H1 (cell line): ENCODE measurements at regions not wholly inside any gene's neighbourhood (a gene's known extent, or its start where the extent isn't known, plus 50 kb on each side); places are given as distances from the start of the nearest gene placed in this dataset.

Experiments
- CTCF ChIA-PET: fragments of 300-600 bp; sonication (Branson Sonifier 250); formaldehyde crosslinking; loops from one replicate; lab custom pipeline; 2021; ENCODE audit not compliant: partially characterized antibody; lab: Charles Lee
- POLR2A ChIA-PET: fragments of 300-600 bp; sonication (Branson Sonifier 250); formaldehyde crosslinking; loops from one replicate; lab custom pipeline; 2021; ENCODE audit warnings: inconsistent platforms; ENCODE audit not compliant: partially characterized antibody; lab: Charles Lee
- DNase-seq, 2 experiments: peaks; one replicate each; pipeline versions ENCODE4 v3.0.0 to v3.0.0-alpha.2; 2010 to 2022; ENCODE audit warnings: low spot score in 2 of 2, low read depth in 1 of 2, mixed read lengths in 1 of 2
- FAIRE-seq: peaks from 2 replicates; lab custom pipeline; 2011; peaks lifted over from hg19 to GRCh38; lab: Jason Lieb, UNC
- H2AFZ ChIP-seq: 2 replicates; pipeline ENCODE4 v1.8.1; 2012; ENCODE audit warnings: low read length, inconsistent platforms
- H2AK5ac ChIP-seq: 2 replicates; pipeline ENCODE4 v1.6.1; 2013; ENCODE audit warnings: low read depth, low read length
- H2BK120ac ChIP-seq: replicated peaks from 2 replicates; pipeline ENCODE3; 2013; ENCODE audit warnings: low read depth, low read length, inconsistent platforms
- H2BK12ac ChIP-seq: 2 replicates; pipeline ENCODE4 v1.6.1; 2013; ENCODE audit warnings: low read depth, low read length
- H2BK15ac ChIP-seq: 2 replicates; pipeline ENCODE4 v1.6.1; 2013; ENCODE audit warnings: low read length
- H2BK20ac ChIP-seq: 2 replicates; pipeline ENCODE4 v1.6.1; 2013; ENCODE audit warnings: low read length
- H2BK5ac ChIP-seq: 2 replicates; pipeline ENCODE4 v1.6.1; 2013; ENCODE audit warnings: low read depth, low read length
- H3K14ac ChIP-seq: 2 replicates; pipeline ENCODE4 v1.6.1; 2013; ENCODE audit warnings: inconsistent platforms; ENCODE audit not compliant: insufficient read length
- H3K18ac ChIP-seq: 2 replicates; pipeline ENCODE4 v1.6.1; 2013; ENCODE audit warnings: low read length; ENCODE audit errors: extremely low read depth
- H3K23ac ChIP-seq: 2 replicates; pipeline ENCODE4 v1.6.1; 2013; ENCODE audit warnings: inconsistent platforms; ENCODE audit not compliant: insufficient read length
- H3K23me2 ChIP-seq: 2 replicates; pipeline ENCODE4 v1.6.1; 2013; ENCODE audit warnings: low read depth, low read length
- H3K27ac ChIP-seq: 2 replicates; pipeline ENCODE4 v1.6.1; 2011; ENCODE audit warnings: low read depth, low read length, inconsistent platforms
- H3K27me3 ChIP-seq, 4 experiments: replicated peaks in 1 of 4; 1 replicate in 1 of 4; 2 replicates in 3 of 4; pipeline versions ENCODE4 v1.6.1 to v1.8.1; 2011 to 2013; ENCODE audit warnings: low read length in 3 of 4, mild to moderate bottlenecking in 3 of 4, inconsistent platforms in 2 of 4, mixed read lengths in 2 of 4, moderate library complexity in 1 of 4; ENCODE audit not compliant: control insufficient read depth in 3 of 4, insufficient read depth in 3 of 4; ENCODE audit errors: extremely low read depth in 1 of 4
- H3K36me3 ChIP-seq, 4 experiments: 2 replicates each; pipeline versions ENCODE4 v1.6.1 to v1.8.1; 2011 to 2013; ENCODE audit warnings: mild to moderate bottlenecking in 4 of 4, low read length in 3 of 4, moderate library complexity in 2 of 4, control low read depth in 1 of 4, inconsistent platforms in 1 of 4; ENCODE audit not compliant: insufficient read depth in 4 of 4, control insufficient read depth in 2 of 4
- H3K4ac ChIP-seq: replicated peaks from 2 replicates; pipeline ENCODE3; 2013; ENCODE audit warnings: low read length, low read depth, mixed read lengths, inconsistent platforms; ENCODE audit not compliant: insufficient read length
- H3K4me1 ChIP-seq, 4 experiments: replicated peaks in 1 of 4; 1 replicate in 1 of 4; 2 replicates in 3 of 4; pipeline versions ENCODE4 v1.6.1 to v1.8.1; 2011 to 2013; ENCODE audit warnings: low read length in 3 of 4, inconsistent platforms in 2 of 4, mixed read lengths in 1 of 4; ENCODE audit not compliant: insufficient read depth in 4 of 4, control insufficient read depth in 3 of 4
- H3K4me2 ChIP-seq, 2 experiments: 2 replicates each; pipeline versions ENCODE4 v1.6.1 to v1.8.1; 2011 to 2013; ENCODE audit warnings: low read depth in 2 of 2, low read length in 2 of 2, control low read depth in 1 of 2, inconsistent platforms in 1 of 2, mild to moderate bottlenecking in 1 of 2; ENCODE audit not compliant: insufficient read depth in 1 of 2
- H3K4me3 ChIP-seq, 4 experiments: fragments of 200-600, 300-600 bp in 1 of 4; sonication (generic), shearing (Covaris generic), sonication (Bioruptor Twin) in 1 of 4; 2 replicates each; pipeline versions ENCODE4 v1.5.1 to v1.8.1; 2011 to 2016; ENCODE audit warnings: low read length in 4 of 4, low read depth in 3 of 4, control low read depth in 2 of 4, inconsistent platforms in 2 of 4, mild to moderate bottlenecking in 2 of 4, mixed read lengths in 1 of 4, moderate library complexity in 1 of 4; ENCODE audit not compliant: insufficient read depth in 2 of 4; ENCODE audit errors: extremely low read depth in 1 of 4
- H3K56ac ChIP-seq: replicated peaks from 2 replicates; pipeline ENCODE3; 2013; ENCODE audit warnings: low read depth, mild to moderate bottlenecking, mixed read lengths, low read length, inconsistent platforms; ENCODE audit not compliant: insufficient read length
- H3K79me1 ChIP-seq: 2 replicates; pipeline ENCODE4 v1.6.1; 2013; ENCODE audit warnings: low read depth, low read length, control low read depth
- H3K79me2 ChIP-seq, 2 experiments: 2 replicates each; pipeline versions ENCODE4 v1.6.1 to v1.8.1; 2012 to 2013; ENCODE audit warnings: low read length in 2 of 2, mild to moderate bottlenecking in 2 of 2, inconsistent platforms in 1 of 2; ENCODE audit not compliant: insufficient read depth in 2 of 2, control insufficient read depth in 1 of 2
- H3K9ac ChIP-seq, 4 experiments: replicated peaks in 1 of 4; 1 replicate in 1 of 4; 2 replicates in 3 of 4; pipeline versions ENCODE4 v1.6.1 to v1.8.1; 2011 to 2013; ENCODE audit warnings: low read depth in 3 of 4, low read length in 3 of 4, control low read depth in 2 of 4, mild to moderate bottlenecking in 2 of 4, moderate library complexity in 2 of 4, inconsistent platforms in 1 of 4; ENCODE audit errors: extremely low read depth in 1 of 4
- H3K9me3 ChIP-seq, 2 experiments: 2 replicates each; pipeline versions ENCODE4 v1.6.1 to v1.8.1; 2012 to 2013; ENCODE audit warnings: mild to moderate bottlenecking in 2 of 2, moderate library complexity in 2 of 2, control low read depth in 1 of 2, inconsistent platforms in 1 of 2, low read depth in 1 of 2, low read length in 1 of 2, mixed read lengths in 1 of 2; ENCODE audit not compliant: insufficient read depth in 2 of 2
- H4K20me1 ChIP-seq, 2 experiments: replicated peaks in 1 of 2; 2 replicates each; pipeline versions ENCODE3 to v1.8.1; 2011 to 2013; ENCODE audit warnings: inconsistent platforms in 2 of 2, low read length in 2 of 2, mild to moderate bottlenecking in 1 of 2; ENCODE audit not compliant: insufficient read depth in 2 of 2, control insufficient read depth in 1 of 2
- H4K5ac ChIP-seq: 2 replicates; pipeline ENCODE4 v1.6.1; 2013; ENCODE audit warnings: low read length, low read depth, mixed read lengths, inconsistent platforms; ENCODE audit not compliant: insufficient read length
- H4K8ac ChIP-seq: 2 replicates; pipeline ENCODE4 v1.8.0; 2013; ENCODE audit warnings: mild to moderate bottlenecking, moderate library complexity, low read length, inconsistent platforms; ENCODE audit not compliant: insufficient read depth; ENCODE audit errors: extremely low read depth
- H4K91ac ChIP-seq: replicated peaks from 2 replicates; pipeline ENCODE3; 2013; ENCODE audit warnings: low read length, mixed read lengths, inconsistent platforms; ENCODE audit not compliant: insufficient read length
- WGBS, 2 experiments: shearing (Covaris generic) in 1 of 2; methylation state at CpG; one replicate each; pipeline versions ENCODE4 v1.1.6 to v1.1.7; 2013 to 2015; ENCODE audit warnings: low lambda C conversion rate in 2 of 2, mixed read lengths in 2 of 2, inconsistent platforms in 1 of 2, low coverage in 1 of 2, missing lambda C conversion rate in 1 of 2; ENCODE audit not compliant: insufficient replicate concordance in 2 of 2, insufficient coverage in 1 of 2, insufficient read length in 1 of 2; ENCODE audit errors: extremely low coverage in 1 of 2, missing lambda C conversion rate in 1 of 2; 5-methylcytosine and 5-hydroxymethylcytosine counted together

DNA sequence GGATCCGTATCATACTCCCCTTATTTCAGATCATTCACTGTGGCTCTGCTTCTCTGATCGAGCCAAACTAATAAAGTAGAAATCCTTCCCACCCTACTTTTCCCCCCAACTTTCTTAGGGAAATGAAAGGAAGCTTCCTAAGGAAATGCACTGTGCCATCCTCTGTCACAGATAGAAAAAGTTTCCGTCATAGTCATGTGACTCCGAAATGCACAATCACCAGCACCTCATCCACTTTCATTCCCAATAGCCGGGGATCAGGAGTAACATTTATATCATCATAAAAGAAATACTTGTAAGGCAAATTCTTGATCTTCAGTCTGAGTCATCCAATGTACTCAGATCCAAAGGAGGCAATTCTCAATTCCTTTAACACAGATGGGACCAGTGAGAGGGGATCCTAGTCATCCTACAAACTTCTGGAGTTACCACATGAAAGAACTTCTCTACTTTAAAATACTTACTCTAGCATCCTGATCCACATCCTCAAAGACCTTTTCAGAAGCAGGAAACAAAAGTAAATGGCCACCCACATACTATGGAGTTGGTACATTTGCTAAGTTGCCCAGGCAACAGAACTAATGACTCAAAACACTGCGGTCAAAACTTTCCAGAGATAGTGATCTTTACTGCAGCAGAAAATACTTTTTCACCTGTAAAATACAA is 97.8 kb upstream of the ZC3H11B start:
- H4K5ac ChIP-seq = no peak overlapping the region
- H3K23me2 ChIP-seq = no peaks in the 10 kb centered on the region
- no peak overlapping the region for H2BK5ac ChIP-seq
- no peak overlapping the region for H3K4me2 ChIP-seq
- no peak overlapping the region for H3K4me3 ChIP-seq
- H3K9me3 ChIP-seq = no peaks in the 10 kb centered on the region; a peak in 1 of 4 replicates
- no peak overlapping the region for H2AK5ac ChIP-seq
- H3K56ac ChIP-seq = no peak overlapping the region
- WGBS, 2 experiments = 98% methylated on average over 6 of the region's 6 CpGs; no CpG with 5 or more reads in 1 of the 2 experiments
- no peak overlapping the region for H4K8ac ChIP-seq
- H2BK20ac ChIP-seq = no peak overlapping the region
- no peaks in the 10 kb centered on the region for H3K27me3 ChIP-seq
- H4K91ac ChIP-seq = no peak overlapping the region
- H4K20me1 ChIP-seq = no peaks in the 10 kb centered on the region
- FAIRE-seq (no peak), DNase-seq (no peak)
- no peak overlapping the region for H2BK120ac ChIP-seq
- no peak overlapping the region for H2BK15ac ChIP-seq
- no peak overlapping the region for H3K27ac ChIP-seq
- no peak overlapping the region for H3K18ac ChIP-seq
- H3K79me2 ChIP-seq = no peaks in the 10 kb centered on the region
- ChIA-PET POLR2A (no interaction called here), CTCF (interaction anchor here (0.6 to 1.5 kb wide), 4 partner anchors 9 to 111 kb away, joined by 3 to 5 read pairs (median 4); no protein-coding TSS in a partner anchor)
- H2BK12ac ChIP-seq = no peak overlapping the region
- no peak overlapping the region for H3K4ac ChIP-seq
- no peak overlapping the region for H3K23ac ChIP-seq
- H3K79me1 ChIP-seq = no peaks in the 10 kb centered on the region
- no peak overlapping the region for H3K9ac ChIP-seq
- no peak overlapping the region for H3K14ac ChIP-seq
- H2AFZ ChIP-seq = no peak overlapping the region
- H3K4me1 ChIP-seq = 0 out of 7 replicates have a peak, but pooled peaks cover 0 to 2% (median 0%) of the 10 kb centered on the region in 4 experiments
- no peaks in the 10 kb centered on the region for H3K36me3 ChIP-seq
